ENCODE measurements at regions not wholly inside any gene's neighbourhood (a gene's known extent, or its start where the extent isn't known, plus 50 kb on each side); places are given as distances from the start of the nearest gene placed in this dataset.

GRCh38 chr3:147872568-147872967, 463.4 kb downstream of the ZIC1 start:
- TF ChIP-seq CTCF (IDR thresholded peaks at IDR 0.05; ENCODE audit: low read depth, low read length, missing control alignments), result no peak
- no peak for DNase-seq (ENCODE audit: low read depth)
- no peak overlapping the region for H3K4me3 ChIP-seq (ENCODE audit: low read depth, low read length)

DNA sequence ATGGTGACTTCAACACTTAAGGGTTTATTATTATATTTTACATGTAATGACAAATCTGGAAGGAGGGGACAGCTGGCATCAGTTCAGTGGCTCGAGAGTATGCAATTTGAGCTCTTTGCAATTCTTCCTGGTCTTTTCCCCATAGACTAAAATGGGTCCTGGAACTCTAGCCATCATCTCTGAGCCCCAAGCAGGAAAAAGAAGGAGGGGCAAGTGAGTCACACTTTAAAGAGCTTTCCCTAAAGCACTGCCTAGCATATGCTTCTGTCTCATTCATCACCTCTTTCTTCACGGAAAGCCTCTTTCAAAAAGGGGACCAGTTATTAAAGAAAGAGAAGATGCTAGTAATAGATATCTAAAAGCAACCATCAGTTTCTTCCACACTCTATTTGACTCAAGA, 466.3 kb downstream of the ZIC1 start:
- DNase-seq (ENCODE audit: low read depth), result no peak
- no peak for TF ChIP-seq CTCF (IDR thresholded peaks at IDR 0.05; ENCODE audit: low read depth, low read length, missing control alignments)
- H3K4me3 ChIP-seq (ENCODE audit: low read depth, low read length), result no peak overlapping the region

- no peak for TF ChIP-seq CTCF (IDR thresholded peaks at IDR 0.05; ENCODE audit: low read depth, low read length, missing control alignments)
- no peak for DNase-seq (ENCODE audit: low read depth)
- no peak overlapping the region for H3K4me3 ChIP-seq (ENCODE audit: low read depth, low read length)
Measured at GRCh38 chr3:147881933-147882332, 472.8 kb downstream of the ZIC1 start.

- no peak overlapping the region for H3K4me3 ChIP-seq (ENCODE audit: low read depth, low read length)
- TF ChIP-seq CTCF (IDR thresholded peaks at IDR 0.05; ENCODE audit: low read depth, low read length, missing control alignments), result no peak
- DNase-seq (ENCODE audit: low read depth), result no peak
Measured at GRCh38 chr3:147886879-147887278, 477.7 kb downstream of the ZIC1 start.

DNA sequence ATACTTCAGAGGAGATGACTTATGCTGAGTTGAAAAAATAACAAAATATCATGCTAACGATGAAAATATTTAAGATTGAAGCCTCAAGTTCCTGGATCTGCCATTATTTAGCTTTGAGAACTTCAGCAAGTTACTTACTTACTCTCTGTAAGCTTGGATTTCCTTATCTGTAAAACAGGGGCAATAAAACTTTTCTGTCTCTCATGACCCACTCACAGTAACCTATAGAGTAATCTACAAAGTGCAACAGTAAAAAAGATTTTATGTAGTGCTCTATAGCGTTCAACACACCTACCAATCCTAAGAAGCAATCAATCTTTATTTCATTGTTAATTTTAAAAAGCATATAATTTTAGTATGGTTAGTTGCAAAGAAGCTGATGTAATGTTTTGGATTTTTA, 478.6 kb downstream of the ZIC1 start:
- no peak for TF ChIP-seq CTCF (IDR thresholded peaks at IDR 0.05; ENCODE audit: low read depth, low read length, missing control alignments)
- DNase-seq (ENCODE audit: low read depth), result no peak

DNA sequence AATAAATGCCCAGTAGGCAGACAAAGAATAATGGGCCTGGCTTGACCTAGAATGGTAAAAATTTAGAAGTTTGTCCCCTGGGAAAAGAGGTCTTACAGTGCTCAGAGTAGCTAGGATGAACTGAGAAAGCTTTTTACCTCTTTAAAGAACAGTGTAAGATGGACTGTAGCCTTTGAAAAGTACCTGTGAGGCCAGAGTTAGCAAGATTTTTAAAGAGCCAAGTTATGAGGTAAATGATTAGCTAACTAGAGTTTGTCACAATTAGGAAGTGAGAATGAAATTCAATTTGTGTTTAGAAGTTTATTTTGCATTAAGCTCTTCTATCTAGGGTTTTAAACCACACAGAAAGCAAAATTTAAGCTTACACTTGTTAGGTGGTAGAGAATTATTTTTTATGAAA, 480.9 kb downstream of the ZIC1 start:
- DNase-seq (ENCODE audit: low read depth), result no peak
- no peak for TF ChIP-seq CTCF (IDR thresholded peaks at IDR 0.05; ENCODE audit: low read depth, low read length, missing control alignments)

More for the DNA sequence above, 478.6 kb downstream of the ZIC1 start:
- no peak overlapping the region for H3K4me3 ChIP-seq (ENCODE audit: low read depth, low read length)

DNA sequence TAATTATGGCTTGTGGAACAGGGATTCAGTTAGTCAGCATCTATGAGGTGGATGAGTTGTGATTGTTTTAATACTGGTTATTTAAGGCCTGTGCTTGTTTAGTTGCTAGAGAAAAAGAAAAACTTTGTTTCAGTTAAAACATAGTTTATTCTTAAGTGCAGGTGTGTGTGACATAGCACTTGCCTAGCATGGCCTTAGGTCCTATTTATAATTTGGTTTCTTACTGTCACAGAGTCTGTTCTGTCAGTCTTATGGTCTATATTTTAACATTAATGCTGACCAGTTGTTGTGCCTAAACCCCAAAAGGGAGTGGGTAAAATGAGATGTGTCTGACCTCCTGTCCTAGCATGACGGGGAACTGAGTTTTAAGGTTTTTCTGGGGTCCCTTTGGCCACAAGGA, 486.3 kb downstream of the ZIC1 start:
- no peak for DNase-seq (ENCODE audit: low read depth)
- no peak overlapping the region for H3K4me3 ChIP-seq (ENCODE audit: low read depth, low read length)
- no peak for TF ChIP-seq CTCF (IDR thresholded peaks at IDR 0.05; ENCODE audit: low read depth, low read length, missing control alignments)

More for the DNA sequence above, 480.9 kb downstream of the ZIC1 start:
- no peak overlapping the region for H3K4me3 ChIP-seq (ENCODE audit: low read depth, low read length)

All from GM12864 (cell line).